ENCODE measurements at regions not wholly inside any gene's neighbourhood (a gene's known extent, or its start where the extent isn't known, plus 50 kb on each side); places are given as distances from the start of the nearest gene placed in this dataset.
"Not testable (repeated sequence)": the region's sequence is repeated elsewhere in the genome, so short reads cannot be mapped to it uniquely, and the experiment has no call there.

DNA sequence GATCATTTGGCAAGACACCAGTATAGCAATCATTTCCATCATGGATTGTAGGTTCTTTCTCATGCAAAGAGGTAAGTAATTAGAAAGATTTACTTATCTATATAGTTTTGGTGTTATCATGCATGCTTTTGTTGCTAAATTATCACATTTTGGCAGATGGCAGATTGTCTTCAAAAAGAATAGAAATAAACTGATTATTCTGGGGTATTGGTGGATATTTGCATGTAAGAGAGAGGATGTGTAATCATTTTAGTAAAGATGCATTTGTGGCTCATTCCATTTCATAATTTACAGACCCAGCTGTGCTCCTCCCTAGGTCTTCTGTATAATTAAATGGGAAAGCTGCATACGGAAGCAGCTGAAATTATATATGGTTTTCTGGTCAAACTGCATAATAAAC lies 875.7 kb upstream of the ANO3 start:
- intact Hi-C loops (cut with DNase I), result no loop called here
- WGBS, 2 donors, result 78 to 90% methylated on average over 1 of the region's 1 CpG
- Histone ChIP-seq H3K27ac (no peak overlapping the region), H3K4me3 (no peak overlapping the region), H3K4me1 (no peaks in the 10 kb centered on the region), H3K27me3 (no peaks in the 10 kb centered on the region), H3K9me3 (no peaks in the 10 kb centered on the region), H3K36me3 (no peaks in the 10 kb centered on the region)
- no peak for DNase-seq
- TF ChIP-seq, protein P1, sequence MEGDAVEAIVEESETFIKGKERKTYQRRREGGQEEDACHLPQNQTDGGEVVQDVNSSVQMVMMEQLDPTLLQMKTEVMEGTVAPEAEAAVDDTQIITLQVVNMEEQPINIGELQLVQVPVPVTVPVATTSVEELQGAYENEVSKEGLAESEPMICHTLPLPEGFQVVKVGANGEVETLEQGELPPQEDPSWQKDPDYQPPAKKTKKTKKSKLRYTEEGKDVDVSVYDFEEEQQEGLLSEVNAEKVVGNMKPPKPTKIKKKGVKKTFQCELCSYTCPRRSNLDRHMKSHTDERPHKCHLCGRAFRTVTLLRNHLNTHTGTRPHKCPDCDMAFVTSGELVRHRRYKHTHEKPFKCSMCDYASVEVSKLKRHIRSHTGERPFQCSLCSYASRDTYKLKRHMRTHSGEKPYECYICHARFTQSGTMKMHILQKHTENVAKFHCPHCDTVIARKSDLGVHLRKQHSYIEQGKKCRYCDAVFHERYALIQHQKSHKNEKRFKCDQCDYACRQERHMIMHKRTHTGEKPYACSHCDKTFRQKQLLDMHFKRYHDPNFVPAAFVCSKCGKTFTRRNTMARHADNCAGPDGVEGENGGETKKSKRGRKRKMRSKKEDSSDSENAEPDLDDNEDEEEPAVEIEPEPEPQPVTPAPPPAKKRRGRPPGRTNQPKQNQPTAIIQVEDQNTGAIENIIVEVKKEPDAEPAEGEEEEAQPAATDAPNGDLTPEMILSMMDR (IDR thresholded peaks at IDR 0.05), result no peak

DNA sequence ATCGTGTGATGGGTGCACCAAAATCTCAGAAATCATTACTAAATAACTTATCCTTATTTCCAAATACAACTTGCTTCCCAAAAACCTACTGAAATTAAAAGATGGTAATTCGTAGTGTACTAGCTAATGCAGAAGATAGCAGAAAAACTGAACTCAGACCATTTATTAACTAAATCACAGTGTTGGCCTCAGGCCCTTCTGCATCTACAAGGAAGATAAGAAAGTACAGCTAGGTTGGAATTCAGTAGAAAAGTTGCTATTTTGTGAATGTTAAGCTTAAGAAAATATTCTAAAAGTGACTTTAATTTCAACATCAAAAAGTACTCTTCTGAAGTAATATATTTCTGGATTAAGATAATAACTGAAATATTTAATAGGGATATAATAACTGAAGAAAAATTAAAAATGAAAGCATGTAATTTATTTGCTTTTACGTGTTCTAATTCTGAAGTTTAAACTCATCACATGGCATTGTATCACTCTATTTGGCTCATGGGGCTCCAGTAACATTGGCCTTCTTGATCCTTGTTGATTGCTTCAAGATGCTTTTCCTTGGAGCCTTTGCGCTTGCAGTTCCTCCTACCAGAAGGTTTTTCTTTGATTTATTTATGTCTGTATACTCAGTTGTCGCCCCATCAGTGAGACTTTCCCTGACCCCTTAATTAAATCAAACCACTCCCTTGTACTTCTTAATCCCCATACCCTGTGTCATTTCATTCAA lies 847.9 kb upstream of the ANO3 start:
- no peaks in the 10 kb centered on the region for H3K36me3 ChIP-seq
- no peaks in the 10 kb centered on the region for H3K27me3 ChIP-seq
- no peaks in the 10 kb centered on the region for H3K9me3 ChIP-seq
- intact Hi-C loops (cut with DNase I), result no loop called here
- H3K27ac ChIP-seq, result no peak overlapping the region
- DNase-seq, result no peak
- WGBS, 2 donors, result 57 to 63% methylated on average over 5 of the region's 5 CpGs
- H3K4me3 ChIP-seq, result no peak overlapping the region
- TF ChIP-seq POLR2A (IDR thresholded peaks at IDR 0.05), result no peak
- TF ChIP-seq, protein P1 (IDR thresholded peaks at IDR 0.05), result no peak
- no peaks in the 10 kb centered on the region for H3K4me1 ChIP-seq

DNA sequence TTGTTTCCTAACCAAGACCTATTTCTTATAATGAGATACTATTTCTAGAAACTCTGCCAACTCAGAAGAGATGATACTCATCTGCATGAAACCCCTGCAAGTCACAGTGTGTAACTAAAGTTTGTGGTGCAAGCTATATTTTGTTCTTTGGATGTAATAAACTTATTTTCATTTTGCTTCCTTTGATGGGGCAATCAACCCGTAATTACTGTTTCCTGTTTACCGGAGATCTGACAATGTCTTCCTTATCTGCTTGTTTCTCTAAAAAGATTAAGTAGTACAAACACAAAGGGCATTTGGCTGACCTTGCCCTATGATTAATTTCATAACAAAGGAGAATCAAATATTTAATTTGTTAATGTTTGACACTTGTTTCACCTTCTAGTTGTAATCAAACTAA lies 846.6 kb upstream of the ANO3 start:
- whole genome bisulfite sequencing, 2 donors, result 1 to 12% methylated on average over 2 of the region's 2 CpGs
- no peak overlapping the region for H3K27ac ChIP-seq
- intact Hi-C loops (cut with DNase I), result no loop called here
- H3K9me3 ChIP-seq, result no peaks in the 10 kb centered on the region
- H3K4me3 ChIP-seq, result no peak overlapping the region
- H3K27me3 ChIP-seq, result no peaks in the 10 kb centered on the region
- H3K4me1 ChIP-seq, result no peaks in the 10 kb centered on the region
- TF ChIP-seq, protein P1 (IDR thresholded peaks at IDR 0.05), result no peak
- TF ChIP-seq POLR2A (IDR thresholded peaks at IDR 0.05), result no peak
- DNase-seq, result no peak
- H3K36me3 ChIP-seq, result no peaks in the 10 kb centered on the region

DNA sequence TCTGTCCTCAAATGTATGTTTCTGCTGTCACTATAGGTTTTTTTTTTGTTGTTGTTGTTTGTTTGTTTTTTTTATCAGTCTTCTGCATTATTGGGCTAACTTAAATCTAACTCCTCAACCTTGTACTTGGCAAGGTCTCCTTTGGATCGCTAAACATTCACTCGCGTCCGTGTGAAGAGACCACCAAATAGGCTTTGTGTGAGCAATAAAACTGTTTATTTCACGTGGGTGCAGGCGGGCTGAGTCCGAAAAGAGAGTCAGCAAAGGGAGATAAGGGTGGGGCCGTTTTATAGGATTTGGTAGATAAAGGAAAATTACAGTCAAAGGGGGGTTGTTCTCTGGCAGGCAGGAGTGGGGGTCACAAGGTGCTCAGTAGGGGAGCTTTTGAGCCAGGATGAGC lies 845.6 kb upstream of the ANO3 start:
- H3K36me3 ChIP-seq; DNase-seq; H3K27me3 ChIP-seq; intact Hi-C loops (cut with DNase I); H3K4me3 ChIP-seq; H3K9me3 ChIP-seq; H3K27ac ChIP-seq; H3K4me1 ChIP-seq: not testable (repeated sequence)
- WGBS, 2 donors, result 65 to 92% methylated on average over 6 to 7 of the region's 8 CpGs

DNA sequence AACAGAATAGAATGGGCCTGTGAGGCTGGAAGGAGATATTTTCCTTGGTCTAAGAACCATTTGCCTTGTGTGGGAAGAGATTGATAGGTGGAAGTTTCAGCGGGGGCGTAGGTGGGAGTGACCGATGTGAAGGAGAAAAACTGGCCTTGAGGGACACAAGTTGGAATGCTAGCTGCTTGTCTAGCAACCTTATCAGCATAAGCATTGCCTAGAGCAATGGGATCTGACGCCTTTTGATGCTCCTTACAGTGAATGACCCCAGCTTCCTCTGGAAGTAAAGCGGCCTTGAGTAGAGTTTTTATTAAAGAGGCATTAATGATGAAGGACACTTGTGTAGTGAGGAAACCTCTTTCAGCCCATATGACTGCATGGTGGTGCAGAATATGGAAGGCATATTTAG lies 843.8 kb upstream of the ANO3 start:
- H3K27me3 ChIP-seq, DNase-seq: not testable (repeated sequence)
- 73 to 75% methylated on average over 4 of the region's 5 CpGs for WGBS, 2 donors

DNA sequence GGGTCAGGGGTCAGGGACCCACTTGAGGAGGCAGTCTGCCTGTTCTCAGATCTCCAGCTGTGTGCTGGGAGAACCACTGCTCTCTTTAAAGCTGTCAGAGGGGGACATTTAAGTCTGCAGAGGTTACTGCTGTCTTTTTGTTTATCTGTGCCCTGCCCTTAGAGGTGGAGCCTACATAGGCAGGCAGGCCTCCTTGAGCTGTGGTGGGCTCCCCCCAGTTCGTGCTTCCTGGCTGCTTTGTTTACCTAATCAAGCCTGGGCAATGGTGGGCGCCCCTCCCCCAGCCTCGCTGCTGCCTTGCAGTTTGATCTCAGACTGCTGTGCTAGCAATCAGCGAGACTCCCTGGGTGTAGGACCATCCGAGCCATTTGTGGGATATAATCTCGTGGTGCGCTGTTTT lies 830.5 kb upstream of the ANO3 start:
- intact Hi-C loops (cut with DNase I); H3K4me1 ChIP-seq; H3K4me3 ChIP-seq; H3K27ac ChIP-seq; DNase-seq; H3K27me3 ChIP-seq; H3K9me3 ChIP-seq; H3K36me3 ChIP-seq: not testable (repeated sequence)
- 59% methylated on average over 5 of the region's 7 CpGs for WGBS, 2 donors

More for the DNA sequence above, 843.8 kb upstream of the ANO3 start:
- H3K4me1 ChIP-seq; H3K27ac ChIP-seq; H3K9me3 ChIP-seq; H3K4me3 ChIP-seq; intact Hi-C loops (cut with DNase I); H3K36me3 ChIP-seq: not testable (repeated sequence)

DNA sequence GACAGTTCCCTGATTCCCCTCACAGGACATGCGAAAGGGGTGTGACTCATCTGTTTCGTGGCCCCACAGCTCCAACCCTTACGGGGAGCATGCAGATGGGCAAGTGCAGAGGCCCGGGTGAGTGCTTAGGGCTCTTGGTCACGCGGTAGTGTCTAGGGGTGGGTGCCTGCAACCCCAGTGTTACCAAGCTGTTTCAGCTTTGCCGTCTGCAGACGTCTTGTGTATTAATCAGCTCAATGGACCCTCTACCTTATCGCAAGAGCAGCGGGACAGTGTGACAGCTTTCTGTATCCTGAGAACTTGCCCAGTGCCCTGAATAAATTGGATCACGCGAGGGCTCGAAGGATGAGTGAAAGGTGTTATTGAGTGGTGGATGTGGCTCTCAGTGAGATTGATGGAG lies 816.4 kb upstream of the ANO3 start:
- DNase-seq, result no peak
- TF ChIP-seq, protein P1 (IDR thresholded peaks at IDR 0.05), result no peak
- TF ChIP-seq POLR2A (IDR thresholded peaks at IDR 0.05), result no peak
- H3K9me3 ChIP-seq, result no peaks in the 10 kb centered on the region
- H3K27ac ChIP-seq, result no peak overlapping the region
- H3K27me3 ChIP-seq, result no peaks in the 10 kb centered on the region
- H3K4me1 ChIP-seq, result no peaks in the 10 kb centered on the region
- WGBS, 2 donors, result 87 to 95% methylated on average over 13 of the region's 13 CpGs
- intact Hi-C loops (cut with DNase I), result no loop called here
- H3K36me3 ChIP-seq, result no peaks in the 10 kb centered on the region
- H3K4me3 ChIP-seq, result no peak overlapping the region
